A673 (cell line): ENCODE measurements at regions not wholly inside any gene's neighbourhood (a gene's known extent, or its start where the extent isn't known, plus 50 kb on each side); places are given as distances from the start of the nearest gene placed in this dataset.

ENCODE experiments used
- EZH2 ChIP-seq: fragments of 200-600 bp; sonication (generic); IDR thresholded peaks from 2 replicates; pipeline ENCODE4 v1.6.1; 2017; ENCODE audit warnings: borderline replicate concordance, low read depth, mild to moderate bottlenecking, mixed read lengths, antibody characterized with exemption, low read length; ENCODE audit not compliant: poor library complexity, severe bottlenecking
- TF ChIP-seq, protein P1 (sequence below): fragments of 300-800, 200-600 bp; sonication (generic); conservative IDR thresholded peaks from 2 replicates; pipeline ENCODE4 v1.5.1; 2017; ENCODE audit warnings: low read depth, mild to moderate bottlenecking, antibody characterized with exemption, low read length, moderate library complexity, mixed read lengths

DNA sequence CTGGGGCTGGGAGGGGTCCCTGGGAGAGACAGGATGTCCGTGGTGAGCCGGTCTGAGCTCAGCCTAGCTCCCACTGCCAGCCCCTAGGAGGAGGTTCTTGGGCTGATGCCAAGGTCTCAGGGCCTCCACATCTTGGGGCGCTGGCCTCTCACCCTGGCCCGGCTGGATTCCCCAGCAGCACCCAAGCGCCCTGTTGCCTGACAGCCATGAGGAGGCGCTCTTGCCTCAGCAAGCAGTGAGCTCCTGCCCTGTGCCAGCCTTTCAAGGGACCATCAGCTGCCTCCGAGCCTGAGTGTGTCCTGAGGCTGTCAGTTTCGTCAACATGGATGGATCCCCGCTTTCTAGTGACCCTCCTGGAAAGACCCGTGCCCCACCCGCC is 234.9 kb upstream of the CIBAR2 start:
- TF ChIP-seq, protein P1, sequence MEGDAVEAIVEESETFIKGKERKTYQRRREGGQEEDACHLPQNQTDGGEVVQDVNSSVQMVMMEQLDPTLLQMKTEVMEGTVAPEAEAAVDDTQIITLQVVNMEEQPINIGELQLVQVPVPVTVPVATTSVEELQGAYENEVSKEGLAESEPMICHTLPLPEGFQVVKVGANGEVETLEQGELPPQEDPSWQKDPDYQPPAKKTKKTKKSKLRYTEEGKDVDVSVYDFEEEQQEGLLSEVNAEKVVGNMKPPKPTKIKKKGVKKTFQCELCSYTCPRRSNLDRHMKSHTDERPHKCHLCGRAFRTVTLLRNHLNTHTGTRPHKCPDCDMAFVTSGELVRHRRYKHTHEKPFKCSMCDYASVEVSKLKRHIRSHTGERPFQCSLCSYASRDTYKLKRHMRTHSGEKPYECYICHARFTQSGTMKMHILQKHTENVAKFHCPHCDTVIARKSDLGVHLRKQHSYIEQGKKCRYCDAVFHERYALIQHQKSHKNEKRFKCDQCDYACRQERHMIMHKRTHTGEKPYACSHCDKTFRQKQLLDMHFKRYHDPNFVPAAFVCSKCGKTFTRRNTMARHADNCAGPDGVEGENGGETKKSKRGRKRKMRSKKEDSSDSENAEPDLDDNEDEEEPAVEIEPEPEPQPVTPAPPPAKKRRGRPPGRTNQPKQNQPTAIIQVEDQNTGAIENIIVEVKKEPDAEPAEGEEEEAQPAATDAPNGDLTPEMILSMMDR = peak; percentile 61
- TF ChIP-seq EZH2 = no peak
